Lower leg skin (tissue), 4 donors: ENCODE measurements at regions not wholly inside any gene's neighbourhood (a gene's known extent, or its start where the extent isn't known, plus 50 kb on each side); places are given as distances from the start of the nearest gene placed in this dataset.

Source experiments
- DNase-seq, 2 donors: peaks; one replicate each; pipeline ENCODE4 v3.0.0-alpha.2; 2019; ENCODE audit warnings: low spot score in 2 of 2
- H3K4me3 ChIP-seq: fragments of 200-600 bp; sonication (generic); 2 replicates; pipeline ENCODE4 v1.5.1; 2017; ENCODE audit warnings: mild to moderate bottlenecking, low read depth; ENCODE audit not compliant: poor library complexity, severe bottlenecking
- POLR2A ChIP-seq, 2 donors: fragments of 450-650 bp; IDR thresholded peaks; one replicate each; pipeline ENCODE4 v1.6.1; 2016 to 2017; ENCODE audit warnings: antibody characterized with exemption in 2 of 2, mild to moderate bottlenecking in 1 of 2, moderate library complexity in 1 of 2
- WGBS, 2 donors: methylation state at CpG; one replicate each; pipeline ENCODE4 v1.1.5; 2018; 5-methylcytosine and 5-hydroxymethylcytosine counted together
- intact Hi-C: fragments of 100-400 bp; cut with DNase I; formaldehyde crosslinking; loops from one replicate; pipeline ENCODE4 v1.15.0; 2023; ENCODE audit warnings: low total_unique reads
- TF ChIP-seq, protein P1 (sequence below), 3 donors: fragments of 450-650 bp; IDR thresholded peaks; one replicate each; pipeline ENCODE4 v1.5.1; 2016; ENCODE audit warnings: antibody characterized with exemption in 3 of 3, mild to moderate bottlenecking in 3 of 3, moderate library complexity in 2 of 3

DNA sequence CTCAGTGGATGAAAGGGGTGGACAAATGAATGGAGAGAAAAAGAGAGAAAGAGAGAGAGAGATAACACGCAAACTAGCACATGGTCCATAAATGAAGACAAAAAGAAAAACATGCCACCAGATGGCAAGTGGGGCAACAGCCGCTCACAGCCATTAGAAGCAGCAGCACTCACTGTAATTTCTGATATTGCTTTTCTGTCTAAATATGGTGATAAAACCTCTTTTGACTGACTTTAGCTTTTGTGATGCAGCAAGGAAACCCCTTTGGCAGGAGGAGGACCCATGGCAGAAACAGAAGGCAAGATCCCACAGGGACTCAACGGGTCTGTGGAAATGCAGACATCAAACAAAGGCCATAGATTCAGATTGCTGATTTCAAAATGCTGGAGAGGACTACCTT, 88.0 kb upstream of the CDH20 start:
- TF ChIP-seq, protein P1, sequence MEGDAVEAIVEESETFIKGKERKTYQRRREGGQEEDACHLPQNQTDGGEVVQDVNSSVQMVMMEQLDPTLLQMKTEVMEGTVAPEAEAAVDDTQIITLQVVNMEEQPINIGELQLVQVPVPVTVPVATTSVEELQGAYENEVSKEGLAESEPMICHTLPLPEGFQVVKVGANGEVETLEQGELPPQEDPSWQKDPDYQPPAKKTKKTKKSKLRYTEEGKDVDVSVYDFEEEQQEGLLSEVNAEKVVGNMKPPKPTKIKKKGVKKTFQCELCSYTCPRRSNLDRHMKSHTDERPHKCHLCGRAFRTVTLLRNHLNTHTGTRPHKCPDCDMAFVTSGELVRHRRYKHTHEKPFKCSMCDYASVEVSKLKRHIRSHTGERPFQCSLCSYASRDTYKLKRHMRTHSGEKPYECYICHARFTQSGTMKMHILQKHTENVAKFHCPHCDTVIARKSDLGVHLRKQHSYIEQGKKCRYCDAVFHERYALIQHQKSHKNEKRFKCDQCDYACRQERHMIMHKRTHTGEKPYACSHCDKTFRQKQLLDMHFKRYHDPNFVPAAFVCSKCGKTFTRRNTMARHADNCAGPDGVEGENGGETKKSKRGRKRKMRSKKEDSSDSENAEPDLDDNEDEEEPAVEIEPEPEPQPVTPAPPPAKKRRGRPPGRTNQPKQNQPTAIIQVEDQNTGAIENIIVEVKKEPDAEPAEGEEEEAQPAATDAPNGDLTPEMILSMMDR (IDR thresholded peaks at IDR 0.05), result no peak
- no peak for TF ChIP-seq POLR2A (IDR thresholded peaks at IDR 0.05)
- intact Hi-C loops, result no loop called here
- WGBS, 2 donors, result 87 to 88% methylated on average over 3 of the region's 3 CpGs

GRCh38 chr18:61248589-61248988, 84.6 kb upstream of the CDH20 start:
- intact Hi-C loops, result no loop called here
- no peak overlapping the region for H3K4me3 ChIP-seq
- WGBS, 2 donors, result 57 to 59% methylated on average over 3 of the region's 3 CpGs
- TF ChIP-seq POLR2A (IDR thresholded peaks at IDR 0.05), result no peak
- TF ChIP-seq, protein P1 (IDR thresholded peaks at IDR 0.05), result no peak
- no peak for DNase-seq

More for the DNA sequence above, 88.0 kb upstream of the CDH20 start:
- H3K4me3 ChIP-seq, result no peak overlapping the region
- DNase-seq, result no peak

DNA sequence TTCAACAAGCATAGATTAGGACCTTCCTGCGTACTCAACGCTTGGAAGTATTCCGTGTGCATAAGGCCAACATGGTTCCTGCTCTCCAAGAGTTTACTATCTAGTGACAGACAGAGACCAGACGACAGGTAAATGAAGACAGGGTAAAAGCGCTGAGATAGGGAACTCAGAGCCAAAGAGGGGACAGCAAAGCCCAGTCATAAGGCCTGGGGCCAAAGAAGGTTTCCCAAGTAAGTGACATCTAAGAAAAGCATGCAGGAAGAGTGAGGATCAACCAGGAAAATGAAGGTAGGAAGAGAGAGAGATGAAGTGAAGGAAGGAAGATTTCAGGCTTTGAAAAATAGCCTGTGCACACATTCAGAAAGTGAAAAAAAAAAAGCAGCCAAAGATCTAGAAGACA, 76.9 kb upstream of the CDH20 start:
- no peak for DNase-seq
- intact Hi-C loops, result no loop called here
- TF ChIP-seq POLR2A (IDR thresholded peaks at IDR 0.05), result no peak
- TF ChIP-seq, protein P1 (IDR thresholded peaks at IDR 0.05), result no peak
- 85 to 93% methylated on average over 5 of the region's 5 CpGs for WGBS, 2 donors
- H3K4me3 ChIP-seq, result no peak overlapping the region

DNA sequence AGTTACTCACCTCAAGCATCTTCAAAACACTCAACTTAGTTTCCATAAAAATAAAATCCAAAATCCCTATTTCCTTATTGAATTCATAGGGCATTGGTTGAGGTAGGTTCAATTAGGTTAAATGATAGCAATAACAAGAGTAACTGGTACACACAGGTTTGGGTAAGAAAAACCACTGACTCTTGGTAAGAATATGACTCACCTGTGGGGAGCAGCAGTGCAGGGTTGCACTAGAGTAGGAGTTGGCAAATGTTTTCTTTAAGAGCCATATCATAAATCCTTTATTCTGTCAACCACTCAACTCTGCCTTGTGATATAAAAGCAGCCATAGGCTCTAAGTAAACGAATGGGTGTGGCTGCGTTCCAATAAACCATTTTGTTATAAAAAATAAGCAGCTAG, 71.4 kb upstream of the CDH20 start:
- DNase-seq, result no peak
- TF ChIP-seq, protein P1 (IDR thresholded peaks at IDR 0.05), result no peak
- no peak for TF ChIP-seq POLR2A (IDR thresholded peaks at IDR 0.05)
- WGBS, 2 donors, result 85 to 89% methylated on average over 2 of the region's 2 CpGs
- H3K4me3 ChIP-seq, result no peak overlapping the region
- intact Hi-C loops, result no loop called here

GRCh38 chr18:61272793-61273192, 60.4 kb upstream of the CDH20 start:
- DNase-seq, result no peak
- no peak overlapping the region for H3K4me3 ChIP-seq
- 92 to 94% methylated on average over 2 of the region's 2 CpGs for WGBS, 2 donors
- intact Hi-C loops, result no loop called here
- TF ChIP-seq POLR2A (IDR thresholded peaks at IDR 0.05), result no peak
- TF ChIP-seq, protein P1 (IDR thresholded peaks at IDR 0.05), result no peak

DNA sequence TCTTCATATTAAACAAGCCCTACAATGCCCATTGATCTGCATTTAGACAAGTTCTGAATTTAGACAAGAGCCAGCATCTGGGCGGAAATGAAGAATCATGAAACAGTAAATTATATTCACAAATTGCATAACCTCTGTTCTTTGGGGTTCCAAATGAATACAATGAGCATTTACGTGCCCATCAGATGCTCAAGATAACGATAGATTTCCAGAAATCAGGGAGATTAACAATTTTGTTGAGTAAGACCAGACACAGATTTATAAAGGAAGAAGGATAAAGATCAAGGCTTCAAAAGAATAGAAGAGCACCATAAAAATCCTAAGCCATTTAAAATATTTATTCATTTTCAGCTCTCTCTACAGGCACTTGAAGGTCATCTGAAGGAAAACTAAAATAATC, 59.7 kb upstream of the CDH20 start:
- WGBS, 2 donors, result 87 to 88% methylated on average over 3 of the region's 3 CpGs
- intact Hi-C loops, result no loop called here

More for the DNA sequence above, 59.7 kb upstream of the CDH20 start:
- no peak for TF ChIP-seq POLR2A (IDR thresholded peaks at IDR 0.05)
- TF ChIP-seq, protein P1 (IDR thresholded peaks at IDR 0.05), result no peak
- DNase-seq, result no peak
- no peak overlapping the region for H3K4me3 ChIP-seq
